ENCODE measurements at regions not wholly inside any gene's neighbourhood (a gene's known extent, or its start where the extent isn't known, plus 50 kb on each side); places are given as distances from the start of the nearest gene placed in this dataset.

DNA sequence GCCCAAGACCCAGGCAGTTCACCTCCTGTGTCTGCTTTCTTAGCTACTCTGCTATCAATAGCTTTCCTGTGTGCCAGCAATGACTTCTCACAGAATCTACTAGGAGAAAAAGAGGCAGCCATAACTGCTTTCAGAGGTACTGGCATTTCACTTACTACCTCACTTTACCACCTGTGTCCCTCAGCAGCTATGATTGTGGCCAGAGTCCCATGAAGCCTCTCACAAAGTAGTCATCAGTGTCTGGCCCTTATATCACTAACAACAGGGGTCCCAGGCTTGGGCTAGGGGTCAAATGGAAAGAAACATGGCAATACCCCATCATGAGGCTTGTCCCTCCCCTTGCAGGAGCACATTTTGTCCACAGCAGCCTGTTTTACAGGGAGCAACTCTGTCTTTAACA lies 62.7 kb upstream of the EPS8L3 start:
- intact Hi-C loops (cut with DNase I): loop anchor here in 2 of 10 donors (1.0 to 10.0 kb wide), 2 partner anchors 48 to 49 kb away; no protein-coding TSS in a partner anchor
- ATAC-seq: no peak
- H3K9me3 ChIP-seq: no peaks in the 10 kb centered on the region
- no peak overlapping the region for H3K4me3 ChIP-seq
- no peak for DNase-seq
- no peaks in the 10 kb centered on the region for H3K36me3 ChIP-seq
- H3K4me1 ChIP-seq: peaks cover 14 to 64% (median 41%) of the 10 kb centered on the region in 9 donors
- H3K27ac ChIP-seq: peak overlapping the region in 7 of 10 donors; percentile 8 to 72 (median 46)
- no peaks in the 10 kb centered on the region for H3K27me3 ChIP-seq
- TF ChIP-seq, protein P1, sequence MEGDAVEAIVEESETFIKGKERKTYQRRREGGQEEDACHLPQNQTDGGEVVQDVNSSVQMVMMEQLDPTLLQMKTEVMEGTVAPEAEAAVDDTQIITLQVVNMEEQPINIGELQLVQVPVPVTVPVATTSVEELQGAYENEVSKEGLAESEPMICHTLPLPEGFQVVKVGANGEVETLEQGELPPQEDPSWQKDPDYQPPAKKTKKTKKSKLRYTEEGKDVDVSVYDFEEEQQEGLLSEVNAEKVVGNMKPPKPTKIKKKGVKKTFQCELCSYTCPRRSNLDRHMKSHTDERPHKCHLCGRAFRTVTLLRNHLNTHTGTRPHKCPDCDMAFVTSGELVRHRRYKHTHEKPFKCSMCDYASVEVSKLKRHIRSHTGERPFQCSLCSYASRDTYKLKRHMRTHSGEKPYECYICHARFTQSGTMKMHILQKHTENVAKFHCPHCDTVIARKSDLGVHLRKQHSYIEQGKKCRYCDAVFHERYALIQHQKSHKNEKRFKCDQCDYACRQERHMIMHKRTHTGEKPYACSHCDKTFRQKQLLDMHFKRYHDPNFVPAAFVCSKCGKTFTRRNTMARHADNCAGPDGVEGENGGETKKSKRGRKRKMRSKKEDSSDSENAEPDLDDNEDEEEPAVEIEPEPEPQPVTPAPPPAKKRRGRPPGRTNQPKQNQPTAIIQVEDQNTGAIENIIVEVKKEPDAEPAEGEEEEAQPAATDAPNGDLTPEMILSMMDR (IDR thresholded peaks at IDR 0.05): no peak

DNA sequence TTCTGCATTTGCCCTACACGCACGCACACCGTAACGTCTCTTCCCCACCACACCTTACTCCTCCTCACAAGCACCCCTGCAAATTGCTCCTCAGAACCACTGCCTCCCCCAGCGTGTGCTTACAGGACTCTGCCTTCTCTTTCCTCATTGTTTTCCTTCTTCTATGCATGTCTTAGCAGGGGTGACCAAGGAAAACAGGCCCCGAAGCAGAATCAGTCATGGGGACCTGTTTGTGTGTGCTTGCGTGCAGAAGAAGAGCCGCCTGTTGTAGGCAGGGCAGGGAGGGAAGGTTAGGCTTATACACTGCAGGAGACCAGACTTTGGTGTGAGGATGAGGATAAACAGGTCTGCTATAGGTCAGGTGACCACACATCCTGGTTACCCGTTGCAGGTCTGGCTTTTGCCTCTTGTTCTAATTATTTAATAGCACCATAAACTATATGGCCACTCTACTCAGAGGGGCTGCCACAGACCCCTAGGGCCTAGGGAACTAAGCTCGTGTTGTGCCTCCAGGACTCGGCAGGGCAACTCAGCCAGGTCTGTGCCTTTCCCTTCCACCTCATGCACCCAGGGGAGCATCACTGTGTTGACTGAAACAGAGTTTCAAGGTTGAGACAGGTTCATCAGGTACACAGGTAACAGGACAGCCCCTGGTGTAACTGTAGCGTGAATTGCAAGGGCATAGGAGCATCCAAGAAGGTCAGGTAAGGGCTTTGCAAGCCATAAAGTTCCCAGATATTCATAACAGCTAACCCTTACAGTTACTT lies 60.8 kb upstream of the EPS8L3 start:
- H3K9me3 ChIP-seq: no peaks in the 10 kb centered on the region
- TF ChIP-seq, protein P1 (IDR thresholded peaks at IDR 0.05): no peak
- intact Hi-C loops (cut with DNase I): loop anchor here in 2 of 10 donors (1.0 to 10.0 kb wide), 2 partner anchors 17 to 50 kb away; no protein-coding TSS in a partner anchor
- DNase-seq: no peak
- H3K4me3 ChIP-seq: no peak overlapping the region
- whole genome bisulfite sequencing, 2 donors: 89% methylated on average over 12 of the region's 12 CpGs
- H3K27me3 ChIP-seq: no peaks in the 10 kb centered on the region
- H3K4me1 ChIP-seq: peaks cover 14 to 82% (median 45%) of the 10 kb centered on the region in 9 donors
- peak overlapping the region in 2 of 10 donors; percentile 34 to 79 for H3K27ac ChIP-seq
- ATAC-seq: no peak
- H3K36me3 ChIP-seq: no peaks in the 10 kb centered on the region

- H3K9me3 ChIP-seq: no peaks in the 10 kb centered on the region
- H3K4me3 ChIP-seq: no peak overlapping the region
- WGBS, 2 donors: 75 to 81% methylated on average over 16 of the region's 16 CpGs
- H3K27ac ChIP-seq: peak overlapping the region in 3 of 10 donors; percentile 7 to 79 (median 34)
- peaks cover 14 to 90% (median 52%) of the 10 kb centered on the region in 9 donors for H3K4me1 ChIP-seq
- intact Hi-C loops (cut with DNase I): loop anchor here in 2 of 10 donors (1.0 to 10.0 kb wide), 2 partner anchors 16 to 51 kb away; no protein-coding TSS in a partner anchor
- TF ChIP-seq, protein P1 (IDR thresholded peaks at IDR 0.05): no peak
- DNase-seq (peak in 1 of 2 donors; percentile 60), ATAC-seq (peak in 7 of 8 donors; percentile 41 to 72 (median 53))
- H3K27me3 ChIP-seq: no peaks in the 10 kb centered on the region
- H3K36me3 ChIP-seq: no peaks in the 10 kb centered on the region
Observed at GRCh38 chr1:109823543-109824348, 60.0 kb upstream of the EPS8L3 start.
